Right lobe of liver (tissue), 6 donors: ENCODE measurements at regions not wholly inside any gene's neighbourhood (a gene's known extent, or its start where the extent isn't known, plus 50 kb on each side); places are given as distances from the start of the nearest gene placed in this dataset.

Source experiments
- ATAC-seq, 4 donors: fragments of 200-7000 bp; cut with Tn5 transposase; one replicate each; pipeline ENCODE4 v1.9.1; 2020; ENCODE audit warnings: mild to moderate bottlenecking in 4 of 4, moderate library complexity in 4 of 4
- DNase-seq, 3 donors: peaks; one replicate each; pipeline ENCODE4 v3.0.0-alpha.2; 2020
- H3K27ac ChIP-seq, 3 donors: fragments of 200-600 bp; one replicate each; pipeline ENCODE4 v1.8.0; 2022
- H3K27me3 ChIP-seq, 2 donors: fragments of 200-600 bp; one replicate each; pipeline ENCODE4 v1.8.0; 2022
- H3K36me3 ChIP-seq, 4 donors: fragments of 200-600 bp; sonication (generic) in 1 of 4; one replicate each; pipeline versions ENCODE4 v1.5.1 to v1.8.0; 2017 to 2022; ENCODE audit warnings: control low read depth in 1 of 4
- H3K4me1 ChIP-seq, 4 donors: fragments of 200-600 bp; sonication (generic) in 1 of 4; one replicate each; pipeline versions ENCODE4 v1.5.1 to v1.8.0; 2017 to 2022; ENCODE audit warnings: control low read depth in 1 of 4
- H3K4me3 ChIP-seq, 3 donors: fragments of 200-600 bp; one replicate each; pipeline ENCODE4 v1.8.0; 2022
- H3K9me3 ChIP-seq, 4 donors: fragments of 200-600 bp; sonication (generic) in 1 of 4; one replicate each; pipeline versions ENCODE4 v1.5.1 to v1.8.0; 2017 to 2022; ENCODE audit warnings: control low read depth in 1 of 4
- CTCF ChIP-seq, 4 donors: fragments of 200-600 bp in 3 of 4; fragments of 450-650 bp in 1 of 4; IDR thresholded peaks; one replicate each; pipeline versions ENCODE4 v1.5.1 to v1.8.0; 2016 to 2022; ENCODE audit warnings: antibody characterized with exemption in 4 of 4, mild to moderate bottlenecking in 2 of 4
- POLR2A ChIP-seq: fragments of 450-650 bp; IDR thresholded peaks from one replicate; pipeline ENCODE4 v1.6.1; 2017; ENCODE audit warnings: antibody characterized with exemption, mild to moderate bottlenecking
- WGBS: methylation state at CpG from one replicate; pipeline ENCODE4 v1.1.6; 2018; ENCODE audit warnings: low coverage, low lambda C conversion rate; ENCODE audit not compliant: insufficient coverage; ENCODE audit errors: missing lambda C conversion rate; 5-methylcytosine and 5-hydroxymethylcytosine counted together
- intact Hi-C, 2 donors: fragments of 100-400 bp; cut with DNase I; formaldehyde crosslinking; loops; one replicate each; pipeline versions ENCODE4 v1.11.2 to v1.14.1; 2022
- donor health status: DM: no; HTN: yes; CAD: no.
- donor health status: DM: no; HTN: no; CAD: no.
- donor health status: DM: no; HTN: no; CAD: no.
- donor health status: DM: no; HTN: yes; CAD: no.
- donor health status: DM: no; HTN: yes; CAD: no.

- H3K4me1 ChIP-seq = peaks cover 0 to 3% (median 0%) of the 10 kb centered on the region in 4 donors
- ATAC-seq (no peak), DNase-seq (no peak)
- H3K27me3 ChIP-seq = no peaks in the 10 kb centered on the region
- intact Hi-C loops = no loop called here
- no peak overlapping the region for H3K4me3 ChIP-seq
- no peaks in the 10 kb centered on the region for H3K36me3 ChIP-seq
- 67% methylated on average over 1 of the region's 1 CpG for WGBS
- TF ChIP-seq CTCF (IDR thresholded peaks at IDR 0.05) (no peak), POLR2A (no peak)
- no peaks in the 10 kb centered on the region for H3K9me3 ChIP-seq
- no peak overlapping the region for H3K27ac ChIP-seq
Measured at GRCh38 chr6:85017352-85017751, 253.0 kb upstream of the TBX18 start.

GRCh38 chr6:85016726-85017125, 252.3 kb upstream of the TBX18 start:
- no peak for ATAC-seq
- Histone ChIP-seq H3K4me3 (no peak overlapping the region), H3K27me3 (no peaks in the 10 kb centered on the region), H3K4me1 (peaks cover 0 to 3% (median 0%) of the 10 kb centered on the region in 4 donors), H3K9me3 (no peaks in the 10 kb centered on the region), H3K36me3 (no peaks in the 10 kb centered on the region), H3K27ac (no peak overlapping the region)
- WGBS = 44% methylated on average over 1 of the region's 1 CpG
- no peak for DNase-seq
- TF ChIP-seq POLR2A = no peak
- TF ChIP-seq CTCF (IDR thresholded peaks at IDR 0.05) = no peak
- intact Hi-C loops = no loop called here

GRCh38 chr6:85015396-85015990, 251.1 kb upstream of the TBX18 start:
- ATAC-seq = peak; percentile 78 to 91 (median 85)
- H3K36me3 ChIP-seq = no peaks in the 10 kb centered on the region
- H3K9me3 ChIP-seq = no peaks in the 10 kb centered on the region
- intact Hi-C loops = no loop called here
- no peaks in the 10 kb centered on the region for H3K27me3 ChIP-seq
- no peak overlapping the region for H3K4me3 ChIP-seq
- no peak overlapping the region for H3K27ac ChIP-seq
- DNase-seq = peak; percentile 52 to 64 (median 53)
- peaks cover 0 to 3% (median 0%) of the 10 kb centered on the region in 4 donors for H3K4me1 ChIP-seq
- no peak for TF ChIP-seq POLR2A
- TF ChIP-seq CTCF (IDR thresholded peaks at IDR 0.05) = peak; percentile 34 to 66 (median 64)
- 10% methylated on average over 11 of the region's 12 CpGs for whole genome bisulfite sequencing

- no peak for DNase-seq
- no peaks in the 10 kb centered on the region for H3K9me3 ChIP-seq
- no peak overlapping the region for H3K27ac ChIP-seq
- H3K4me3 ChIP-seq = no peak overlapping the region
- H3K36me3 ChIP-seq = no peaks in the 10 kb centered on the region
- intact Hi-C loops = no loop called here
- no peak for ATAC-seq
- no peak for TF ChIP-seq CTCF (IDR thresholded peaks at IDR 0.05)
- peaks cover 0 to 3% (median 0%) of the 10 kb centered on the region in 4 donors for H3K4me1 ChIP-seq
- 27% methylated on average over 1 of the region's 1 CpG for WGBS
- no peaks in the 10 kb centered on the region for H3K27me3 ChIP-seq
Measured at GRCh38 chr6:85010865-85011264, 246.5 kb upstream of the TBX18 start.
